ENCODE measurements at regions not wholly inside any gene's neighbourhood (a gene's known extent, or its start where the extent isn't known, plus 50 kb on each side); places are given as distances from the start of the nearest gene placed in this dataset.

DNA sequence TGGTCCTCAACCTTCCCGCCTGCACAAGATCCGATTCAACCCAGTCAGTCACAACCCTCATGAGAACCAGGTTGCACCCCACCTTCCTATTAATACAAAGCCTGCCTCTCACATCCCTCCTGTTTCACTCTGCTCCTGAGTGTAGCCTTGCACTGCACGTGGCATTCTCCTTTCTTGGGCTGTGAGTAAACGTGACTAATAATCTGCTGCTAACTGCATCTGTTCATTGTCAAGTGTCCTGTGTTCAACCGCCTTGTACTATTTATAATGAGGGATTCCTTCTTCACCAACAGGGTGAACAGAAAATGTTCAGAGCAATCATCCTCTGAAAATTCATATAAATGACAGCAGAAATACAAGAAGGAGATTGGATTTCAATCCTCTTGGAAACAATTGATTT is 1608.2 kb downstream of the SLITRK5 start:
- no peak overlapping the region for H3K4me3 ChIP-seq (ENCODE audit: low read length in 2 of 2)
- H3K4me1 ChIP-seq (ENCODE audit: control insufficient read depth in 2 of 2, insufficient read depth in 2 of 2, low read length in 2 of 2): no peaks in the 10 kb centered on the region
- H3K9me3 ChIP-seq (ENCODE audit: control insufficient read depth in 2 of 2, insufficient read depth in 1 of 2, low read length in 1 of 2): peaks cover 0 to 7% of the 10 kb centered on the region in 2 donors
- WGBS: 91% methylated on average over 5 of the region's 5 CpGs
- no peaks in the 10 kb centered on the region for H3K36me3 ChIP-seq (ENCODE audit: control insufficient read depth in 2 of 2, insufficient read depth in 2 of 2, low read length in 1 of 2)
- no peak for DNase-seq (ENCODE audit: low read depth in 6 of 9, low spot score in 9 of 9)
- H3K27me3 ChIP-seq (ENCODE audit: control insufficient read depth in 2 of 2, insufficient read depth in 1 of 2, low read length in 1 of 2): no peaks in the 10 kb centered on the region
- H3K27ac ChIP-seq (ENCODE audit: low read depth in 1 of 2, low read length in 1 of 2): no peak overlapping the region

DNA sequence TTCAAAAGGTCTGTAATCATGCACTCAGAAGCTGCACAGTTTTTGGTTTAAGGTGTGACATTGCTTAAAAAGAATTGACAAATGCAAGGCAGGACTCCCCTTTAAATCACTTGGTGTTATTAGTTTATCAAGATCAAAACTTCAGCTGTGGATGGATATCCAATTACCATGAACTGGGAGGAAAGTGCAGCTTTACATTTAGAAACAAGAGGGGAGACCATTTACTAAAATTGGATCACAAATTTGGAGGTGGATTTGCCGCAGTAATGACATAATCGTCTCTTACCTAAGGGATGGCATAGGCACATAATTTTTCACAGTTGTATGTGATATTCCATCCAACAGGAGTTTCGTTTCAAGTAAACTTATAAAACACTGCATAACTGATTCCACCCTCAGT is 1610.2 kb downstream of the SLITRK5 start:
- 92% methylated on average over 3 of the region's 3 CpGs for WGBS
- no peak overlapping the region for H3K27ac ChIP-seq (ENCODE audit: low read depth in 1 of 2, low read length in 1 of 2)
- no peak overlapping the region for H3K4me3 ChIP-seq (ENCODE audit: low read length in 2 of 2)
- no peaks in the 10 kb centered on the region for H3K4me1 ChIP-seq (ENCODE audit: control insufficient read depth in 2 of 2, insufficient read depth in 2 of 2, low read length in 2 of 2)
- no peaks in the 10 kb centered on the region for H3K36me3 ChIP-seq (ENCODE audit: control insufficient read depth in 2 of 2, insufficient read depth in 2 of 2, low read length in 1 of 2)
- H3K27me3 ChIP-seq (ENCODE audit: control insufficient read depth in 2 of 2, insufficient read depth in 1 of 2, low read length in 1 of 2): no peaks in the 10 kb centered on the region
- no peak for DNase-seq (ENCODE audit: low read depth in 6 of 9, low spot score in 9 of 9)
- peaks cover 2 to 7% of the 10 kb centered on the region in 2 donors for H3K9me3 ChIP-seq (ENCODE audit: control insufficient read depth in 2 of 2, insufficient read depth in 1 of 2, low read length in 1 of 2)

DNA sequence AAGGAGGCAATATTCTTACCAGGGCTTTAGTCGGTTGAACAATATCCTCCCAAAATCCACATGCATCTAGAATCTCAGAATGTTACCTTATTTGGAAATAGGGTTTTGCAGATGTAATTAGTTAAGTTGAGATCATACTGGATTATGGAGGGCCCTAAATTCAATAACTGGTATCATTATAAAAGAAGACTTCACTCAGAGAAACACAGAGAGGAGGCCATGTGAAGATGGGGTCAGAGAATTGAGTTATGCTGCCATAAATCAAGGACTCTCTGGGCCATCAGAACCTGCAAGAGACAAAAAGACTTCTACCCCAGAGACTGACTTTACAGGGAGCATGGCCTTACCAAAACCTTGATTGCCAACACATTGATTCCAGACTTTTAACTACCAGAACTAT is 1611.1 kb downstream of the SLITRK5 start:
- Histone ChIP-seq H3K4me3 (ENCODE audit: low read length in 2 of 2) (no peak overlapping the region), H3K4me1 (ENCODE audit: control insufficient read depth in 2 of 2, insufficient read depth in 2 of 2, low read length in 2 of 2) (no peaks in the 10 kb centered on the region), H3K36me3 (ENCODE audit: control insufficient read depth in 2 of 2, insufficient read depth in 2 of 2, low read length in 1 of 2) (no peaks in the 10 kb centered on the region), H3K27me3 (ENCODE audit: control insufficient read depth in 2 of 2, insufficient read depth in 1 of 2, low read length in 1 of 2) (no peaks in the 10 kb centered on the region), H3K27ac (ENCODE audit: low read depth in 1 of 2, low read length in 1 of 2) (no peak overlapping the region), H3K9me3 (ENCODE audit: control insufficient read depth in 2 of 2, insufficient read depth in 1 of 2, low read length in 1 of 2) (peaks cover 2 to 13% of the 10 kb centered on the region in 2 donors)
- DNase-seq (ENCODE audit: low read depth in 6 of 9, low spot score in 9 of 9): no peak
- 96% methylated on average over 1 of the region's 1 CpG for WGBS

DNA sequence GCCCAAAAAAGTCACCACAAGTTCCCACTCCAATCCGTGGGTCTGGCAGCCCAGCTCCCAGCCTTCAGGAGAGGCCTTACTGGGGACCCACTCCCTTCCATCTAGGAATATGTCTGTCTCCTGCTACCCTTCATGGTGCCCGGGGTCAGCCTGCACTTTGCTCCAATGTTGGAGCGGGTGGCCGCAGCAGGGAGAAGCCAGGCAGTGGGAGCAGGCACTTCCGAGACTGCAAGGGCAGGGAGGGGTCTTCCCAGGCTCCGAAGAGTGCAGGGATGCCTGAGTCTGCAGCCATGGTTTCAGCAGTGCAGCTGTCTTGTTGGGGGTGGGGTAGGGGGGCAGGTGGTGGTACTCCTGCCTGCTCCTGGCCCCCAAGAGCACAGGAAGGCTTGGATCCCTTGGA is 1616.2 kb downstream of the SLITRK5 start:
- Histone ChIP-seq H3K4me3 (ENCODE audit: low read length in 2 of 2) (no peak overlapping the region), H3K27ac (ENCODE audit: low read depth in 1 of 2, low read length in 1 of 2) (no peak overlapping the region), H3K27me3 (ENCODE audit: control insufficient read depth in 2 of 2, insufficient read depth in 1 of 2, low read length in 1 of 2) (no peaks in the 10 kb centered on the region), H3K4me1 (ENCODE audit: control insufficient read depth in 2 of 2, insufficient read depth in 2 of 2, low read length in 2 of 2) (no peaks in the 10 kb centered on the region), H3K36me3 (ENCODE audit: control insufficient read depth in 2 of 2, insufficient read depth in 2 of 2, low read length in 1 of 2) (no peaks in the 10 kb centered on the region), H3K9me3 (ENCODE audit: control insufficient read depth in 2 of 2, insufficient read depth in 1 of 2, low read length in 1 of 2) (peaks cover 4 to 13% of the 10 kb centered on the region in 2 donors)
- 62% methylated on average over 6 of the region's 6 CpGs for WGBS
- no peak for DNase-seq (ENCODE audit: low read depth in 6 of 9, low spot score in 9 of 9)

DNA sequence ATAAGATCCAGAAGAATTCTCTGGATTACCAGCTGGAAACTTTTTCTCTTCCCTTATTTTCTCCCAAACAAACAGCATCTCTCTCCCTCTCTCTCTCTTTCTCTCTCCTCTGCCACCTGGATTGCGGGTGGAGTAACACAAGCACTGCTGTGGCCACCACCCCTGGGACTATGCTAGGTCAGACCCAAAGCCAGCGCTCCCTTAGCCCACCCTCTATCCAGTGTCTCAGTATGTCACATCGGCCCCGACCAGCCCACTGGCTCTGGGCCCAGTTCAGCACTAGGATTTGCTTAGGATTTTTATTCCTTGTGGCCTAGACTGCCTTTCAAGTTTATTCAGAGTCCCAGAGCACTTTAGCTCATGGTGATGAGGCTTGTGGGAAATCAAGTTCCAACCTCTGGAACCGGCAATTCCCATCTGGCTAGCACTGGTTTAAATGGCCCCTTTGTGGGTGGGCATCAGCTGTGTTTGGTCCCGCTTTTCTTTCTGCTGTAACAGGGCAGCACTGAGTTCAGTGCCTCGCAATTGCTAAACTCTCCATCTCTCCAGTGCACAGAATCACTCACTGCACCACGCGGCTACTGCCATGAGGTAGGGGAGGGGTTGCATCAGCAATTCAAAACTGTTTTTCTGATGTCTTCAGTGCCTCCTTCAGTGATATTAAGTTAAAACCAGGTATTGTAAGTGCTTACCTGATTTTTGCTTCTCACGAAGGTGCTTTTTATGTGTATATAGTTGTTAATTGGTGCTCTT is 1623.1 kb downstream of the SLITRK5 start:
- Histone ChIP-seq H3K4me1 (ENCODE audit: control insufficient read depth in 2 of 2, insufficient read depth in 2 of 2, low read length in 2 of 2) (no peaks in the 10 kb centered on the region), H3K9me3 (ENCODE audit: control insufficient read depth in 2 of 2, insufficient read depth in 1 of 2, low read length in 1 of 2) (peaks cover 2 to 10% of the 10 kb centered on the region in 2 donors), H3K27ac (ENCODE audit: low read depth in 1 of 2, low read length in 1 of 2) (no peak overlapping the region), H3K4me3 (ENCODE audit: low read length in 2 of 2) (no peak overlapping the region), H3K27me3 (ENCODE audit: control insufficient read depth in 2 of 2, insufficient read depth in 1 of 2, low read length in 1 of 2) (no peaks in the 10 kb centered on the region), H3K36me3 (ENCODE audit: control insufficient read depth in 2 of 2, insufficient read depth in 2 of 2, low read length in 1 of 2) (no peaks in the 10 kb centered on the region)
- DNase-seq (ENCODE audit: low read depth in 6 of 9, low spot score in 9 of 9): no peak
- WGBS: 85% methylated on average over 10 of the region's 10 CpGs

DNA sequence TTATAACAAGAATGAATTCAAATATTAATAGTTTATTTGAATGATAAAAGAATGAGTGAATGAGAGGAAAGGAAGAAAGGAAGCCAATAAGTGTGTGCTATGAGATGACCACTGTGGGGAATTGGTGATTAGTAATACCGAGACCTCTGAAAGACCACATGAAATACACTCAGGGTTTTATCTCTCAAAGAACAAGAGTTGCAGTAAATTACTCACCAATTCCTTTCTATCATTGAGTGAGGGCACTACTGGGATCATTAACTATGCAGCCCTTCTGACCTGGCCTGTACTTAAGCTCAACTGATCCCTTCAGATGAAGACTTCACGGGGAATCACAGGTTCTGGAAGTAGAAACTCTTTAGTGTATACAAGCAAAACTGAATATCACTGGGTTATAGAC is 1636.1 kb downstream of the SLITRK5 start:
- 93% methylated on average over 2 of the region's 2 CpGs for WGBS
- Histone ChIP-seq H3K4me3 (ENCODE audit: low read length in 2 of 2) (no peak overlapping the region), H3K27me3 (ENCODE audit: control insufficient read depth in 2 of 2, insufficient read depth in 1 of 2, low read length in 1 of 2) (no peaks in the 10 kb centered on the region), H3K36me3 (ENCODE audit: control insufficient read depth in 2 of 2, insufficient read depth in 2 of 2, low read length in 1 of 2) (no peaks in the 10 kb centered on the region), H3K9me3 (ENCODE audit: control insufficient read depth in 2 of 2, insufficient read depth in 1 of 2, low read length in 1 of 2) (no peaks in the 10 kb centered on the region), H3K27ac (ENCODE audit: low read depth in 1 of 2, low read length in 1 of 2) (no peak overlapping the region), H3K4me1 (ENCODE audit: control insufficient read depth in 2 of 2, insufficient read depth in 2 of 2, low read length in 2 of 2) (no peaks in the 10 kb centered on the region)
- DNase-seq (ENCODE audit: low read depth in 6 of 9, low spot score in 9 of 9): no peak

DNA sequence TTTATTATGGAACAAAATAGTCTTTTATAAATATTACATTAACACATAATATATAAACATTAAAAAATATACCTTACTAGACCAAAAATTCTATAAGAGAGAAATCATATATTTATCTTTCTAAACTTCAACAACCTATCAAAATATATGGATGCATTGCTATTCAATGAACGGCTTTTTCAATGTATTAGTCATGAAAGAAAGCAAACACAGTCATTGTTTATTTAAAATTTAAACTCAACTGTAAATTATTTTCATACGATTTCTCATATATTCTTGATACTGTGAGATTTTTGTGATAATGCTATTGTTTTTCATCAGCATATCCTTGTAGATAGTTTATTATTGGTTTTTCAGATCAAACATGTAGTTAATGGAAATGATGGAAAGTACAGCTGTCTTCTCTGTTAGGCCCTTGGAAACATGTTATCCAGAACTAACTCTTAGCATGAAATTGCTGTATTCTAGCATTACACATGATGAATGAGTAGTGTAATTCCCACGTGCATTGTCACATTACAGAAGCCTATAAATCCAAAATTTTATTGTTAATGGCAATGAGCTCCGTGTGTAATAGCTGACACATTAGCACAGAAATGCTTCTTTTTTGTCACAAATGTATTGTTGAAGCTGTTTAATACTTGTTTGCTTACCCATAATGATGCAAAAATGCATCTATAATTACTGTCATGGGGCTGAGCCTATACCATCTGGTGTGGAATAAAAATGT is 1639.9 kb downstream of the SLITRK5 start:
- DNase-seq (ENCODE audit: low read depth in 6 of 9, low spot score in 9 of 9): no peak
- Histone ChIP-seq H3K27ac (ENCODE audit: low read depth in 1 of 2, low read length in 1 of 2) (no peak overlapping the region), H3K9me3 (ENCODE audit: control insufficient read depth in 2 of 2, insufficient read depth in 1 of 2, low read length in 1 of 2) (no peaks in the 10 kb centered on the region), H3K4me1 (ENCODE audit: control insufficient read depth in 2 of 2, insufficient read depth in 2 of 2, low read length in 2 of 2) (no peaks in the 10 kb centered on the region), H3K36me3 (ENCODE audit: control insufficient read depth in 2 of 2, insufficient read depth in 2 of 2, low read length in 1 of 2) (no peaks in the 10 kb centered on the region), H3K4me3 (ENCODE audit: low read length in 2 of 2) (no peak overlapping the region), H3K27me3 (ENCODE audit: control insufficient read depth in 2 of 2, insufficient read depth in 1 of 2, low read length in 1 of 2) (no peaks in the 10 kb centered on the region)
- 86% methylated on average over 4 of the region's 4 CpGs for WGBS

DNA sequence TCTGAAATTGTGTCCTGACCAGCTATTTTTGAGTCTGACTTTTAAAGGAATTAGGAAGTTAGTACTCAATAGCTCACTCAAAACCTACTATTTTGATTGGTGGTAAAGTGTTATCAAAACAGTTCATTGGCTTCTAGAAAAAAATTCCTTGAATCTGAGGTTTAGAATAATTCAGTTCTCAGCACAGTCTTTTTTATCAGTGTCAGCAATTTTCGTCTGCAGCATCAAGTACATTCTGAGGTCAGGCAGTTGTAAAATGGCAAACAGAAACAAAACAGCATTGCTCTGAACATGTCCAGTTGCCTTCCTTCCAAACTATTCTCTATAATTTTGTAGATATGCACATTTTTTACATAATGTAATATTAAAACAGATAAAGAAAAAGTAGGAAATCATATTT is 1644.1 kb downstream of the SLITRK5 start:
- Histone ChIP-seq H3K27ac (ENCODE audit: low read depth in 1 of 2, low read length in 1 of 2) (no peak overlapping the region), H3K4me3 (ENCODE audit: low read length in 2 of 2) (no peak overlapping the region), H3K27me3 (ENCODE audit: control insufficient read depth in 2 of 2, insufficient read depth in 1 of 2, low read length in 1 of 2) (no peaks in the 10 kb centered on the region), H3K36me3 (ENCODE audit: control insufficient read depth in 2 of 2, insufficient read depth in 2 of 2, low read length in 1 of 2) (no peaks in the 10 kb centered on the region), H3K4me1 (ENCODE audit: control insufficient read depth in 2 of 2, insufficient read depth in 2 of 2, low read length in 2 of 2) (no peaks in the 10 kb centered on the region), H3K9me3 (ENCODE audit: control insufficient read depth in 2 of 2, insufficient read depth in 1 of 2, low read length in 1 of 2) (no peaks in the 10 kb centered on the region)
- no peak for DNase-seq (ENCODE audit: low read depth in 6 of 9, low spot score in 9 of 9)
- WGBS: 88% methylated on average over 1 of the region's 1 CpG

DNA sequence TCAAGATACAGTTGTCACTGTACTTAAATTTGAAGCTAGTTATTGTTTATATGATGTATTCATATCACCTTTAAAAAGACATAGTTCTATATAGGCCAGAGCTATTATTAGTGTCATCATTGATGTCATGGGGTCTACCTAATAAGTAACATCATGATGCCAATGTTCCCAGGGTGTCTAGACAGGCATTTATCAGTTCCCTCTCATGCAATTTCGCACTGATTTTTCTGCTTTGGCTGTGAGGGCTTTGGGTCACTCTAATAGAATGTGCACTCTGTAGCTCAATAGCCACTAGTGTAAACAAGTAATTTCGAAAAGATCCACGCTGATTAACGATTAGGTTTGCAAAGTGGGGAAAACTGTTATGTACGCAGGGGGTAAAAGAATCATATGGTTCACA is 1651.3 kb downstream of the SLITRK5 start:
- Histone ChIP-seq H3K4me1 (ENCODE audit: control insufficient read depth in 2 of 2, insufficient read depth in 2 of 2, low read length in 2 of 2) (no peaks in the 10 kb centered on the region), H3K36me3 (ENCODE audit: control insufficient read depth in 2 of 2, insufficient read depth in 2 of 2, low read length in 1 of 2) (no peaks in the 10 kb centered on the region), H3K27ac (ENCODE audit: low read depth in 1 of 2, low read length in 1 of 2) (no peak overlapping the region), H3K27me3 (ENCODE audit: control insufficient read depth in 2 of 2, insufficient read depth in 1 of 2, low read length in 1 of 2) (no peaks in the 10 kb centered on the region), H3K9me3 (ENCODE audit: control insufficient read depth in 2 of 2, insufficient read depth in 1 of 2, low read length in 1 of 2) (no peaks in the 10 kb centered on the region), H3K4me3 (ENCODE audit: low read length in 2 of 2) (no peak overlapping the region)
- 90% methylated on average over 5 of the region's 5 CpGs for WGBS
- no peak for DNase-seq (ENCODE audit: low read depth in 6 of 9, low spot score in 9 of 9)

All from thymus (tissue), 11 donors.